Gastroesophageal sphincter (tissue), 3 donors: ENCODE measurements at regions not wholly inside any gene's neighbourhood (a gene's known extent, or its start where the extent isn't known, plus 50 kb on each side); places are given as distances from the start of the nearest gene placed in this dataset.
"Not testable (repeated sequence)": the region's sequence is repeated elsewhere in the genome, so short reads cannot be mapped to it uniquely, and the experiment has no call there.

Experiments
- EP300 ChIP-seq: sonication (generic); formaldehyde crosslinking; IDR thresholded peaks from one replicate; pipeline ENCODE4 v1.6.1; 2017; ENCODE audit warnings: antibody characterized with exemption, mild to moderate bottlenecking
- POLR2A ChIP-seq, 2 donors: fragments of 450-650 bp; IDR thresholded peaks; one replicate each; pipeline ENCODE4 v1.6.1; 2017; ENCODE audit warnings: antibody characterized with exemption in 2 of 2, mild to moderate bottlenecking in 2 of 2, moderate library complexity in 1 of 2
- TF ChIP-seq, protein P1 (sequence below), 4 experiments: fragments of 200-600 bp in 2 of 4; fragments of 450-650 bp in 2 of 4; sonication (generic) in 1 of 4; IDR thresholded peaks; one replicate each; pipeline ENCODE4 v1.5.1; 2017 to 2019; ENCODE audit warnings: antibody characterized with exemption in 4 of 4, mild to moderate bottlenecking in 2 of 4, moderate library complexity in 2 of 4

DNA sequence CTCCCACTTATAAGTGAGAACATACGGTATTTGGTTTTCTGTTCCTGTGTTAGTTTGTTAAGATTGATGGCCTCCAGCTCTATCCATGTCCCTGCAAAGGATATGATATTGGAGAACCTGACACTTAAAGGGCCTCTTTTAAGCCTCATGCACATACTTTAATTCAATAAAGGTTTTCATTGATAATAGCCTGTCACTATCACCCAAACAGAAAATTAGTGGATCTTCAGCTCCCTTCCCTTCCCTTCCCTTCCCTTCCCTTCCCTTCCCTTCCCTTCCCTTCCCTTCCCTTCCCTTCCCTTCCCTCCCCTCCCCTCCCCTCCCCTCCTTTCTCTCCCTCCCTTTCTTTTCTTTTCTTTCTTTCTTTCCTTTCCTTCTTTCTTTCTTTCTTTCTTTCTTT, 78.7 kb downstream of the BUB3 start:
- TF ChIP-seq POLR2A (IDR thresholded peaks at IDR 0.05); EP300: not testable (repeated sequence)
- TF ChIP-seq, protein P1, sequence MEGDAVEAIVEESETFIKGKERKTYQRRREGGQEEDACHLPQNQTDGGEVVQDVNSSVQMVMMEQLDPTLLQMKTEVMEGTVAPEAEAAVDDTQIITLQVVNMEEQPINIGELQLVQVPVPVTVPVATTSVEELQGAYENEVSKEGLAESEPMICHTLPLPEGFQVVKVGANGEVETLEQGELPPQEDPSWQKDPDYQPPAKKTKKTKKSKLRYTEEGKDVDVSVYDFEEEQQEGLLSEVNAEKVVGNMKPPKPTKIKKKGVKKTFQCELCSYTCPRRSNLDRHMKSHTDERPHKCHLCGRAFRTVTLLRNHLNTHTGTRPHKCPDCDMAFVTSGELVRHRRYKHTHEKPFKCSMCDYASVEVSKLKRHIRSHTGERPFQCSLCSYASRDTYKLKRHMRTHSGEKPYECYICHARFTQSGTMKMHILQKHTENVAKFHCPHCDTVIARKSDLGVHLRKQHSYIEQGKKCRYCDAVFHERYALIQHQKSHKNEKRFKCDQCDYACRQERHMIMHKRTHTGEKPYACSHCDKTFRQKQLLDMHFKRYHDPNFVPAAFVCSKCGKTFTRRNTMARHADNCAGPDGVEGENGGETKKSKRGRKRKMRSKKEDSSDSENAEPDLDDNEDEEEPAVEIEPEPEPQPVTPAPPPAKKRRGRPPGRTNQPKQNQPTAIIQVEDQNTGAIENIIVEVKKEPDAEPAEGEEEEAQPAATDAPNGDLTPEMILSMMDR (IDR thresholded peaks at IDR 0.05), result not testable (repeated sequence)
